ENCODE measurements at regions not wholly inside any gene's neighbourhood (a gene's known extent, or its start where the extent isn't known, plus 50 kb on each side); places are given as distances from the start of the nearest gene placed in this dataset.

DNA sequence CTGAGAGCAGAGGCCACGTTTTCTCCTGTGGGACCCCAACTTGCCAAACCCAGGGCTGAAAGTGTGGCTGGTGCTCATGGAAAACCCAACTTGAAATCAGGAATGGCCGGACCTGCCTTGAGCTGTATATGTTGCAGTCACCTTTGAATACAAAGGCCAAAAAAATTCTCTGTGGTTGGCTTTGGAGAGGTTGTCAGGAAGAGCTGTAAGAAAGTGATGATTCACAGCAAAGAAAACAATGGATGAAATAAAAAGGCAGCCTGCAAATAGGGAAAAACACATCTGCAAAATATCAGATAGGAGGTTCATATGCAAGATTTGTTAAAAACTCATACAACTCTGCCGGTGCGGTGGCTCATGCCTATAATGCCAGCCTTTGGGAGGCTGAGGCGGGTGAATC, 715.8 kb downstream of the UQCRFS1 start:
- DNase-seq, result no peak

DNA sequence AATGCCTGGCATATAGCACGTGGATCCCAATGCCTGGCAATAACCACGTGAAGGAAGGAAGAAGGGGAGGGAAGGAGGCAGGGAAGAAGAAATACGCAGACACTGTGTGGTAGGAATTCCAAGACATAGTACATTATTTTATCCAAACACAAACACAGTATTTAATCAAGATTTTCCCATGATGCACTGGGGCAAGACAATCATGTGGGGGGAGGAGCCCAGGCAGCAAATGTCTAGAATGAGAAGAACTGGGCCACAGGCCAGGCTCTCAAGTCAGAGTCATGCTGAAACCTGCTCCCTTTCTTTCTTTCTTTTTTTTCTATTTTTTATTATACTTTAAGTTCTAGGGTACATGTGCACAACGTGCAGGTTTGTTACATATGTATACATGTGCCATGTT, 717.9 kb downstream of the UQCRFS1 start:
- DNase-seq, result no peak

- no peak for DNase-seq
These were observed 718.5 kb downstream of the UQCRFS1 start for GRCh38 chr19:28494461-28494860.

DNA sequence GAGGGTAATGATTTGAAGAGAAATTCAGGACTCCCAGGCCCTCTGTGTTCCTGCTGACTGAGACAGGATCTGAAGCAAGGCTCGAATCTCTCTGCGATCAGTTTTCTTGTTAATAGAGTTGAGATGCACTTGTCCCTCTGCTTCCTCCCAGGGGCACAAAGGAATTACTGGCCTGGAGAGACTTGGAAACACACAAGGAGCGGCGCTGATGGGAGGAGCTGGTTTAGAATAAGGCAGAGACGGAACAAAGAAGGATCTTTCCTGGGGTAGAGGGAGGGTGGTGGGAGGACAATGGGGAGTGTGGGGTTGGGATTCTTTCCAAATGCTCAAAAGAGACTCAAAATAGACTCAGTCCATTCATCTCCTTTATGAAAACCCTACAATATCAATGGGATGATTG, 719.1 kb downstream of the UQCRFS1 start:
- no peak for DNase-seq

GRCh38 chr19:28492621-28493020, 720.3 kb downstream of the UQCRFS1 start:
- no peak for DNase-seq

DNA sequence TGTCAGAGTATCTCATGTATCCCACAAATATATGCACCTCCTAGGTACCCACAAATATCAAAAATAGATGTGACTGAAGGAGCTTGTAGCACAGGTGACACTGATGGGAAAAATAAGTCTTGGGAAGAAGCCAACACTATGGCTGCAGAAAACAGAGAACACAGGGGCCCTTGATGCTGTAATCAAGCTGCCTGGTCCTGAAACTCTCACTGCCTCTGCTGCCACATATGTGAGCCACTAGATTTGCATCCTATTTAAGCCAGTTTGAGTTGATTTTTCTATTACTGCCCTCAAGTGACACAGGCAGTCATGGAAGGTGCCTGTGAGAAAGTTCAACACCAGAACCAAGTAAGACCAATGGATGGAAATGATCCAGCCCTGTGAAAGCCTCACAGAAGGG, 720.8 kb downstream of the UQCRFS1 start:
- no peak for DNase-seq

DNA sequence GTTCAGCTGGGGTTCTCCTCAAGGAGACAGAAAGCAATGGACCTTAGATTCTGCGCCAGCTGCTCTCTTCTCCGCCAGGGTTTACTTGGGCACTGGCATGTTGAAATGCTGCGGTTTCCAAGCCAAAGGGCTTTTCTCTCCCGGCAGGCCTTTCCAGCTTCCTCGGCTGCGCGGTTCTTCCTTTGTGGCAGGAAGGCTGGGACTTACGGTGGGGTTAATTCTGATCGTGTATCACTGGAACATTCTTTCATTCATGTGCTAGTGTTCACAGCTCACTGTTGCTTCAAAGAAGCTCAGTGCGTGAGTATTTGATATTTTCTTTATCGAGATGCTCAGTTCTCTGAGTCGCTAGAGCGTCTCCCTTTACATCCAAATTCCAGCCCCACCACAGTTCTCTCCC, 723.2 kb downstream of the UQCRFS1 start:
- no peak for DNase-seq

DNA sequence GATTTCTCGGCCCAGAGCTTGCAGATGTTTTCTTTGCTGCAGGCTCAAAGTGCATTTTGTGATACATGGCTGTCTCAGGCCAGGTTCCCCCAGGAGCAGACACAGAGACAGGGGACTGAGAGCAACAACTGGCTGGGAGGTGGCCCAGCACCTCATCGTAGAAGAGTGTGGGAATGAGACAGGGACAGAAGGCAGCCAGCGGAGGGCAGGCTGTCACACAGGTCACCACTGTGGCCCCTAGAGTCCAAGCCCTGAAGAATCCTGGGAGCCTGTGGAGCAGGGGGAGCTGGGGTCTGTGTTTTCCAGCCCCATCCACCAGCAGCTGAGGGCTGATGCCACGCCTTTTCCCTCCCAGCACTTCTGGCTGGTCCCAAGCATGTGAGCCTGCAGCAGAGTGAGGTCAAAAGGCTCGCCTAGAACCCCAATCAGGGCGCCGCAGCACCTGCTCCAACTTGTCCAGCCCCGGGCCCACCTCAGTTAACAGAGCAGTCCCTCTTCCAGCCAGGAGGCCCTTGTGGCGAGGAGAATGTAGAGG, 723.8 kb downstream of the UQCRFS1 start:
- no peak for DNase-seq

DNA sequence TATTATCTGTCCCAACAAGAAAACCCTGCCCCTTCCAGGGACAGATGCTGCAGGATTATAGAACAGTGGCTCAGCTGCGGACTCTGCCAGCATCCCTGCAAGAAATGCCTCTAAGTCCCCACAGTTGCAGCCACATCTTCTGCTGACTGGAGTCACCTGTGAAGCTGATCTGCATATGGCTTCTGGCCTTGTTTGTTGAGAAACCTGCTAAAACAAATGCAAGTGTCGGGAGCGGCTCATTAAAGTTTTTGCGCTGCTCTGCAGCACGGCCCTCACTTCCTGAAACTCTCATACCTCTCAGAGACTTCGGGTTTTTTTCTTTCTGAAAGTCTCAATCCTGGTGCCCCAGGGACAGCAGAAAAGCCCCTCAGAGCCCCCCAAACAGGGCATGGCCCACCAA, 725.0 kb downstream of the UQCRFS1 start:
- no peak for DNase-seq

DNA sequence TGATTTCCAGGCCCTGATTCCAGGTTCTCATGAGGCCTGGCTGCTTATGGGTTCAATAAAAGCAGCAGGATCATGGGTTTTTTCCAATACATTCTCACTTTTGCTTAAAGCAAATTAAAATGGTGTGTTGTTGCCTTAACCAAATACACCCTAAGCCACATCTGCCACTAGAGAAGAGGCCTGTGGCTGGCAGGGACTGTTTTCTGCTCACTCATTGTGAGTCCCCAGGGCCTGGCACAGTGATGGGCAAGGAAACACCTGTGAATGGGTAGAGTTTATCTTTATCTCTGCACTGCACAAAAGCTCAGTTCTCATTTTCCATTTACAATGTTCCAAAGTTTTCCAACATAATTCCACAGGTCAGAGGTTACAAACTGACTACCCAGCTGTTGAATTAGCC, 726.0 kb downstream of the UQCRFS1 start:
- no peak for DNase-seq

GRCh38 chr19:28486473-28486872, 726.5 kb downstream of the UQCRFS1 start:
- DNase-seq, result no peak

GRCh38 chr19:28485292-28485691, 727.7 kb downstream of the UQCRFS1 start:
- DNase-seq, result no peak

DNA sequence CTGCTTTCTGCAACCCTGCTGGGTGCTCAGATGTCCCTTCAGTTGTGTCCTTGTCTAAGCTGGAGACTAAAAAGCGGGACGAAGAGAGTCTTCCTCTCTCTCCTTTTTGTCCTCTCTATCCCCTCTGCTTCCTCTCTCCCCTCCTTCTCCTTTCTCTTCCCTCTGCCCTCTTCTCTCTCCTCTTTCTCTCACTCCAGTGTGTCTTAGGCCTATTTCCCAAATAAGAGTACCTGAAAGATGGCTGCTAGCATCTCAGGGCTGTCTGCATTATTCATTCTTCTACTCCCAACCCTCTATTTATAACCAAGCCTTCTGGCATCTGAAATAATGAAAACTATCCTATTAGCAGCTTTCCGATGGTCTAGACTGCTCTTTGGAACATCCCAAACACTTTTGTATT, 729.8 kb downstream of the UQCRFS1 start:
- DNase-seq, result no peak

DNA sequence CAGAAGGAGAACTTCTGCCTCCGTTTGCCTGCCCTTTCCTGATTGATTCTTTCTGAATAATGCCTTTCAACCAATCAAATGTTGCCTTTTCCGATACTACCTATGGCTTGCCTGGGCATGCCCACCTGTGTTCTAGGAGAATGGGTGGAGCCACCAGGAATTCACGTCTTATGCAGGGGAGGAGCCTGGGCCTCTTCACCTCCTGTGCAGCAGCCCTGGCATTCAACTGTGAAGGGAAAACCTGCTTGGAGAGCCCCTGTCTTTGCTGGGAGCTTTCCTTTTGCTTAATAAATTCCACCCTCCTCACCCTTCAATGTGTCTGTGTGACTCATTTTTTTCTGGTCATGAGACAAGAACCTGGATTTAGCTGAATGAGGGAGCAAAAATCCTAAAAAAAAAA, 730.7 kb downstream of the UQCRFS1 start:
- no peak for DNase-seq

GRCh38 chr19:28481674-28482073, 731.3 kb downstream of the UQCRFS1 start:
- no peak for DNase-seq

GRCh38 chr19:28475525-28475924, 737.4 kb downstream of the UQCRFS1 start:
- DNase-seq, result no peak

GRCh38 chr19:28472843-28473242, 740.1 kb downstream of the UQCRFS1 start:
- DNase-seq, result no peak

DNA sequence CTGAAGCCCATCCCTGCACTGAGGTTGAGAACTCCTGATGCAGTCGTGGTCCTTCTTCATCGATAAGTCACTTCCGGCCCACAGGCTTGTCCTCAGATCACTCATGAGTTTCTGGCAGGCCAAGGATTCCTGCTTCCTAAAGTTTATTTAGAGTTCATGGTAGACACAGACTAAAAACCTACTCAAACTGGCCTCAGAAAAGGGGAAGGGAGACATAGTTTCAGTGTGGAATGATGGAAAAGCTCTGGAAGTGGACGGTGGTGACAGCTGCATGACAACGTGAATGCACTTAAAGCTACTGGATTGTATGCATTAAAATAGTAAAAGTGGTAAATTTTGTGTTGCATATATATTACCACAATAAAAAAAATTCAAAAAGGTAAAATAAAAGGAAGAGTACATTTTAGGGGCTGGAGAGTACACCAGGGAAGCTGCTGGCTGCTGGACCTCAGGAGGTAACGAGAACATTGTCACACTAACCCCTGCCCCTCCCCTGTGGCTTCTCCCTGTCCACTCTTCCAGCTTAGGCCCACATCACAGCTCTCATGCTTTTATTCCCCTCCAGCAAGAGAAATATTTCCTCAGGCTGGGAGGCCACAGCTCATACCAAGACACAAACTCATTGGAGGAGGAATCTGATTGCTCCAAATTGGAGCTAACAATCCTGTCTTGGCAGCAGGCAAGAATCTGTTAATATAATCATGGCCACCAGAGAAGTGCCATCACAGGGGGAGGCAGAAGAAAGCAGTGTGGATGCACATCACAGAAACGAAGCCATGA, 741.0 kb downstream of the UQCRFS1 start:
- DNase-seq, result no peak

DNA sequence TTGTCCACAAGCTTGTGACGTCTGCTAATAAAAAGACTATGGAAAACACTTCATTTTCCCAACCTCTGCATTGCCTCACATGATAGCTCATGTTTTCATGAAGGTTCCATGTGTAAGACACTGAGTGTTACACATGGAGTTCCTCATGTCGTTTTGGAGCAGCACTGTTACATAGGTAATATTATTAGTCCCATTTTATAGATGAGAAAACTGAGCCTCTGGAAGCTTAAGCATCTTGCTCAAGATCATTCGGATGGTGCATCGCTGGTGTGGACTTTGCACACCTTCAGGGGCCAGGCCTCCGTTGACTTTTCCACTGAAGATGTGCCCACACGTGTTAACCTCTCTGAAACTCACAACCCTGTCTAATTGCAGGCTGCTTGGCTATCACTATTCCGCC, 743.4 kb downstream of the UQCRFS1 start:
- DNase-seq, result no peak

DNA sequence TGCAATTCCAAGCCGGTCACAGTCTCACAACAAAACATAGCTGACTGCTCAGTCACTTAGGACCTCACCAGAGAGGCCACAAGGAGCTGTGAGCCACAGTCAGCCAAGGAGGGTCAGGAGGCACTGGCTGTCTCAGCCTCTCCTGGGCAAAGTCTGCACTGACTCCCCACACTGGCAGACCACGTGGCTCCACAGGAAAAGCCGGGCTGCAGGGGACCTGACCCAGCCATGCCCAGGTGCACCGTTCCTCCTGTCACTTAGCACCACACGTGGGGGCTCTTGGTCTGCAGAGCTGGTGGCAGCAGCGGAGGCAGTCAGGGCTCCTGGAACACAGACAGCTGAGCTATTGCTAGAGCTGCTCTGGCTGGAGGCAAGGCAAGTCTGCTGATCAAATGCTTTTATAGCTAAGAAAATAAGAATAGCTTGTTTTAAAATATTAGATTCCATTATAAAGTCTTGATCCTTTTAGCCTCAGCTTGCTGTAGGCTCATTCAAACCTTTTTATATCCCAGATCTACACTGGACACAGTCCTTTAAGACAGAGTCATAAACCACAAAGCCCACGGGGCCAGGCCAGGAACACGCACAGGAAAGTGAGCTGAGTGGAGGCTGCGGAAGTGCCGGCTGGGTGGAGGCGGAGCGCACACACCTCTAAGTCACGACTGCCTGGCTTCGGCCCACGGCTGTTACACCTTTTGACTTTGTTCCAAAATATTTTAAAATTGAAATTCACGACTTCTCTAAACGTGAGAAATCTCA, 744.1 kb downstream of the UQCRFS1 start:
- no peak for DNase-seq

DNA sequence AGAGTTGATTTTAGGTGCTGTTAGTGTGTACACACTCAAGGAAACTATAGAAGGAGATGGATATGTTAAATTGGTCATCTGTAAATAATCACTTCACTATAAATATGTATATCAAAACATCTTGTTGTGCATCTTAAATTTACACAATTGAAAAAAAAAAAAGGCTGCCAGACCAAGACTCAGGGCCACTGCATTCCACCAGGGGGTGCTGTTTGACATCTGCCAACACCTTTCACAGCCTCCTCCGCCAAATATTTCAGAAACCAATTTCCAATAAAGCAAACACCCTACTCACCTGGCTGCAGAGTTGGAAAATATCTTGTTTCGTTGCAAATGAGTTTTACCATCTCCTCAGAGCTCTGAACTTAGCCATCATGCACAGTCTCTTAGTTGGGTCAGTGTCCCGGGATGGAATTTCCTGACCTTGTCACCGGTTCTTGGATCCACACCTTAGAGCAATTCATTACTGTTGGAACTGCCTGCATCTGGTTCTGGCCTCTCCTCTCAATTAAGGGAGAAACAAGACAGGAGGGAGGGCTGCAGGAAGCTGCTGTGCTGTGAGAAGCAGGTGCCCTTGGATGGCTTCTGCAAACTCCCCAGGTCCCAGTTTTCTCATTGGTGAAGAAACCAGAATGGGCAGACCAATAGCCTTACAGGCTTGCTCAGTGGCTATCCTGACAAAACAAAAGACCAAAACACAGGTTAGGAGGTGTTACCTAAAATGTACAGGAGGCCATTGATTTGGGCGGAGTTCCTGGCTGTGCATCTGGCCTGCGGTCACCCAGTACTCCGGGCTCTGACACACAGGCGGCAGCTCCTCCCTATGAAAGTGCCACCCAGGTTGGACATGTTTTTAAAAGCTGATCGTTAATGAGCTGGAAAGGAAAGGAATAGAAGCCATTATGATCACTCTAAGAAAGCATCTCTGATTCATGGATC, 746.6 kb downstream of the UQCRFS1 start:
- peak; percentile 68 for DNase-seq

- no peak for DNase-seq
These were observed 747.4 kb downstream of the UQCRFS1 start for GRCh38 chr19:28465371-28466086.
